Activated CD4-positive, alpha-beta T cell treated with anti-CD3 and anti-CD28 coated beads, Interleukin-2, amount 10 ng/mL, durations not matched to agents 24 days and 14 days (primary cell): ENCODE measurements at regions not wholly inside any gene's neighbourhood (a gene's known extent, or its start where the extent isn't known, plus 50 kb on each side); places are given as distances from the start of the nearest gene placed in this dataset.
"Not testable (repeated sequence)": the region's sequence is repeated elsewhere in the genome, so short reads cannot be mapped to it uniquely, and the experiment has no call there.

Source experiments
- DNase-seq: peaks from one replicate; pipeline ENCODE4 v3.0.0; 2022
- H3K27ac Mint-ChIP-seq: one replicate; pipeline ENCODE4 v1.8.0; 2022; ENCODE audit warnings: mild to moderate bottlenecking, mixed read lengths
- H3K27me3 Mint-ChIP-seq: one replicate; pipeline ENCODE4 v1.8.0; 2022; ENCODE audit warnings: mixed read lengths
- H3K36me3 Mint-ChIP-seq: one replicate; pipeline ENCODE4 v1.8.0; 2022; ENCODE audit warnings: low read depth, mild to moderate bottlenecking, mixed read lengths
- H3K4me1 Mint-ChIP-seq: one replicate; pipeline ENCODE4 v1.8.0; 2021; ENCODE audit warnings: mixed read lengths
- H3K4me3 Mint-ChIP-seq: one replicate; pipeline ENCODE4 v1.8.0; 2022; ENCODE audit warnings: mild to moderate bottlenecking, moderate library complexity, mixed read lengths
- H3K9me3 Mint-ChIP-seq: one replicate; pipeline ENCODE4 v1.8.0; 2021; ENCODE audit warnings: mixed read lengths
- intact Hi-C: fragments of 100-400 bp; cut with micrococcal nuclease; formaldehyde crosslinking; loops from one replicate; pipeline ENCODE4 v1.15.1; 2023

DNA sequence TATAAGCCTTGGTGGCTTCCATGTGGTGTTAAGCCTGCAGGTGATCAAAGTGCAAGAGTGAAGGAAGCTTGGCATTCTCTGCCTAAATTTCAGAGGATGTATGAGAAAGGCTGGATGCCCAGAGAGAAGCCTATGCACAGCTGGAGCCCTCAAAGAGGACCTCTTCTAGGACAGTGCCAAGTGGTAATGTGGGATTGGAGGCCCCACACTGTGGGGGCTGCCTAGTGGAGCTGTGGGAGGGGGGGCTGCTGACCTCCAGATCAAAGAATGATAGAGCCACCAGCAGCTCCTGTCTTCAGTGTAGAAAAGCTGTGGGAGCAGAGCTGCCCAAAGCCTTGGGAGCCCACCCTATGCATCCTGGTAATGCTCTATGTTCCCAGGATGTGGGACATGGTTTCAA lies 1512.7 kb upstream of the TPTE start:
- peak; percentile 53 for DNase-seq
- Mint-ChIP-seq H3K36me3 (no peaks in the 10 kb centered on the region), H3K27ac (no peak overlapping the region), H3K9me3 (peaks cover 39% of the 10 kb centered on the region), H3K27me3 (no peaks in the 10 kb centered on the region), H3K4me1 (no peaks in the 10 kb centered on the region), H3K4me3 (no peak overlapping the region)
- intact Hi-C loops: no loop called here

DNA sequence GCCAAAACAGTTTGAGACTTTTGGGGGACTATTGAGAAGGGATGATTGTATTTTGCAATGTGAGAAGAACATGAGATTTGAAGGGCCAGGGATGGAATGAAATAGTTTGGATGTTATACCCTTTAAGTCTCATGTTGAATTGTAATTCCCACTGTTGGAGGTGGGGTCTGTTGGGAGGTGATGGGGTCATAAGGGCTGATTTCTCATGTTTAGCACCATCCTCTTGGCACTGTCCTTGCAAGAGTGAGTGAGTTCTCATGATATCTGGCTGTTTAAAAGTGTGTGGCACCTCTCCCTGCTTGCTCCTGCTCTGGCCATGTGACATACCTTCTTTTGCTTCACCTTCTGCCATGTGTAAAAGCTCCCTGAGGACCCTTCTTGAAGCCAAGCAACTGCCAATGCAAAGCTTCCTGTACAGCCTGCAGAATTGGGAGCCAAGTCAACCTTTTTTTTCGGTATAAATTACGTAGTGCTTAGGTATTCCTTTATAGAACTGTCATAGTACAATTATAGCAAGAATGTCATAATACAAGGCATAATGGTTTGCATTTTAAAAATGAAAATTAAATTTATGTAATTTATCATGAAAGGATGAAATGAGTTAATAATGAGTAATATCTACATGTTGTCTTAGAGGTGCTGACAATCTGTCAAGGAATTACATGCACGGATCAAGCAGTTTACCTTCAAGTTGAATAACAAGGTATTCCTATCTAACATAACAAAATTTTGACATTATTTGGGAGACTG lies 1511.9 kb upstream of the TPTE start:
- H3K4me1 Mint-ChIP-seq, H3K27ac Mint-ChIP-seq, H3K27me3 Mint-ChIP-seq, H3K4me3 Mint-ChIP-seq, intact Hi-C loops, H3K36me3 Mint-ChIP-seq: not testable (repeated sequence)
- H3K9me3 Mint-ChIP-seq: peaks cover 36% of the 10 kb centered on the region
- peak; percentile 48 for DNase-seq

DNA sequence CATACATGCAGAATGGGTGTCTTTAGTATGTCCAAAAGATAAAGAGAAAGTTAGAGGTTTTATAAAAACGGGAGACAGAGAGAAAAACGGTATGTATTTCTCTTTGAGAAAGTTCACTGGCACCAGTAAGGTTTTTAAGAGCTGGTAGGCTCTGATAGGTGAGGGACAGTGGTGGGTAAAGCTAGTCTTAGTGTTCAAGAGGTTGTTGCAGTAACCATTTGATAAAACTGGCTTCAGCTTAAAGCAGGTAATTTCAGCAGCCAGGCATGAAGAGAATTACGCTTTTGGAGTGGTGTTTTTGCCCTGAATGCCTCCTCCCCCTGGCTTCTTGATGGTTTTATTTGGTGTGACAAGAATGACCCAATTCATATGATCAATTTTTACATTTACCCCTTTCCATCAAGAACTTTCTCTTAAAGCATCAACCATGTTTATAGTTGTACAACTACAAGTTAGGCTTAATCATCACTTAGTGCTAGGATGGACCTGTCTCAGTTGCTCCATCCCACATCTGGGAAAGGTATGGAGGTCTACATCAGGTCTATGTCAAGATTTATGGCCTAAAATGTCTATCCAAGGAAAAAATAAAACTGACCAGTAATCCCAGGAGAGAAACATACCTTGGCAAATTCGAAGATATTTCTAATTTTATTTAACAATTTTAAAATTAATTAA lies 1511.1 kb upstream of the TPTE start:
- H3K36me3 Mint-ChIP-seq, H3K4me1 Mint-ChIP-seq, H3K4me3 Mint-ChIP-seq, H3K27ac Mint-ChIP-seq, intact Hi-C loops, H3K27me3 Mint-ChIP-seq: not testable (repeated sequence)
- peak; percentile 40 for DNase-seq
- H3K9me3 Mint-ChIP-seq: peaks cover 33% of the 10 kb centered on the region

DNA sequence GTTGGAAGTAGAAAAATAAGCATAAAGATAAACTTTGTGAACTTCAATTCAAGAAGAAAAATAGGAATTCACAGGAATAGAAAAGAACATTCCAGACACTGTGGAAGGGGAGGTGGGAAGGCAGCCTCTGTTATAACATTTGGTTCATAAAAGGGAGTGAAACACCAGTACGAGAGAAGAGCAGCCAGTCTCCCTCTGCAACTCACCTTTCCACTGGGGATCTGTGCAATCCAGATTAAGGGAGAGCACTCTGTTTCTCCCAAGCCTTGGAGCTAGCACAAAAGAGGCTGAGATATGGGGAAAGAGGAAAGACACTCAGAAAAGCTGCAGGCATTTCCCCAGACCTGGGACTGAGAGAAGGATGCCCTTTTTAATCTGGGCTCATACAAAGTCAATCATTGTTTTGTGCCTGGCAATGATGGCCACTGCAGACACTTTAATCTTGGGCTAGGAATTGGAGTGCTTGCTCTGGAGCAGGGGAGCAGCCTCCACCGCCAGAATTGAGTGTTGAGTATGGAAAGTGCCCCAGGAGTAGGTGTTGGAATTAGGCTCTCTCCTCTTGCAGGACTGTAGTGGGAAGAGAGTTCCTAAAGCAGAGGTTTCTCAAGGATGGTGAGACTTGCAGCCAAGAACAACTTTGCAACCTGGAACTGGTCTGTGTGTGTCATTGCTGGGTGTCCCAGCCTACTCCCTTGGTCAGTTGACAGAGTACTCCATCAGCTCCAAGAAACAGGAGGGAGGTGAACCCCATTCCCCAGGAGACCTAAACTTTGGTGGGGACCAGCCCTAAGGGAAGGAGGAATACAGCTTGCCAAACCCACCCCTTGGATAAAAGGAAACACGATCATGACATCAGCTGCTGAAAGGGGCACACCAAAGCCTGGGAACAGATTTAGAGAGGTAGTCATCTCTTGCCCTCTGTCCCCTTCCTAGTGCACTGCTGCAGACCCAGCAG lies 1510.2 kb upstream of the TPTE start:
- H3K9me3 Mint-ChIP-seq: peaks cover 37% of the 10 kb centered on the region
- DNase-seq: peak; percentile 57
- intact Hi-C loops, H3K4me3 Mint-ChIP-seq, H3K36me3 Mint-ChIP-seq, H3K4me1 Mint-ChIP-seq, H3K27me3 Mint-ChIP-seq, H3K27ac Mint-ChIP-seq: not testable (repeated sequence)

DNA sequence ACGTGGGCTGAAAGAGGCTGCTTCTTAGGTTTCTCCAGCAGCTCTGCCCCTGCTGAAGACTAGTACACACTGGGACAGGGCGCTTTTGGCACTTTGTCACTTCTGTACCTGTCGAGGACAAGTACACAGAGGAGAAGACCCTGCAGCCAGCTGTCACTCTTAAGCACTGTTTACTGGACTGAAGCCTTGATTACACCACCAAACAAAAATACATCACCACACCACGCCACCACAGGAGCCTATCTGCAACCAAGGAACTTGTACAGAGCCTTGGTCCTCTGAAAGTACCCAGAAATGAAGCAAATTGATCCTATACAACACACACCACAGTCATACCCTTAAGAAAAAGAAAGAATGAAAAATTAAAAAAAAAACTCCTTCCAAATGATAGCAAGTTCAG lies 1509.5 kb upstream of the TPTE start:
- H3K27me3 Mint-ChIP-seq, H3K27ac Mint-ChIP-seq, H3K36me3 Mint-ChIP-seq, intact Hi-C loops, DNase-seq, H3K4me3 Mint-ChIP-seq, H3K4me1 Mint-ChIP-seq: not testable (repeated sequence)
- H3K9me3 Mint-ChIP-seq: peaks cover 37% of the 10 kb centered on the region

DNA sequence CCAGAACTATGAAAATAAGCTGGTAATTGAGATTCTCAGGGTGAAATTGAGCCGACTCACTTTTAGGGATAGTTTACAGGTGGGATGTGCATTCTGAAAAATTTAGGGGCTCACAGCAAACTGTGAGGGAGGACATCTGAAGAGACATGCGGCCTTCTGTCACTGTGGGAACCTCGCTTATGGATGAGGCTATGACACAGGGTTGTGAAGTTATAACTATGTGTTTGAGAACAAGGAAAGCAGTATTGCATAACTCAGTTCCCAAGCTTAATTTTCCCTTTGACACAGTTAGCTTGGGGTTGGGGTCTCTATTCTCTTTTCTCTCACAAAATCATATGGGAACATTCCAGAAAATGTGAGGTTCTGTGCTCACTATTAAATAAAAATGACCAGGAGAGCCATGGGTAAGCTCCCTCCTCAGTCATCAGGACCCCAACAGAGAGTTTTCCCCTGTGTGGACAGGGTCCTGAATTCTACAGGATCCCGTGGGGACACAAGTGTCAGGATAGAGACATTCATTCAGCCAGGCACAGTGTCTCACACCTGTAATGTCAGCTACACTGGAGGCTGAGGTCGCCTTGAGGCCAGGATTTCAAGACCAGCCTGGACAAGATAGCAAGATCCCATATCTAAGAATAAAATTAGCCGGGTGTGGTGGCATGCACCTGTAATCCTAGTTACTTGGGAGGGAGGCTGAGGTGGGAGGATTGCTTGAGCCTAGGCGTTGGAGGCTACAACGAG lies 1507.7 kb upstream of the TPTE start:
- intact Hi-C loops: not testable (repeated sequence)

DNA sequence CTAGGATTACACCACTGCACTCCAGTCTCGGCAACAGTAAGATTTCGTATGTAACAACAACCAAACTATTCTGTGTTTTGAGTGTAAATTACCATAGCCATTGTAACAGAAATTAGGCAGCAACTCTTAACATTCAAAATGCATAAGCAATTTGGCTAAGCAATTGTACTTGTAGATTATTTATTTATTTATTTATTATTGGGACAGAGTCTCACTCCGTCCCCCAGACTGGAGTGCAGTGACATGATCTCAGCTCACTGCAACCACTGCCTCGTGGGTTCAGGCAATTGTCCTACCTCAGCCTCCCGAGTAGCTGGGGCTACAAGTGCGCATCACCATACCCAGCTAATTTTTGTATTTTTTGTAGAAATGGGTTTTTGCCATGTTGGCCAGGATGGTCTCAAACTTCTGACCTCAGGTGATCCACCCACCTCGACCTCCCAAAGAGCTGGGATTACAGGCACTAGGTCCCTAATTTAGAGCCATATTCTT lies 1507.1 kb upstream of the TPTE start:
- H3K27ac Mint-ChIP-seq, H3K4me1 Mint-ChIP-seq, H3K4me3 Mint-ChIP-seq, intact Hi-C loops, H3K36me3 Mint-ChIP-seq, H3K27me3 Mint-ChIP-seq: not testable (repeated sequence)
- DNase-seq: peak; percentile 49
- H3K9me3 Mint-ChIP-seq: peaks cover 31% of the 10 kb centered on the region

More for the DNA sequence above, 1507.7 kb upstream of the TPTE start:
- peaks cover 31% of the 10 kb centered on the region for H3K9me3 Mint-ChIP-seq
- H3K36me3 Mint-ChIP-seq, H3K27me3 Mint-ChIP-seq, H3K4me1 Mint-ChIP-seq, H3K4me3 Mint-ChIP-seq, H3K27ac Mint-ChIP-seq: not testable (repeated sequence)
- DNase-seq: peak; percentile 54

DNA sequence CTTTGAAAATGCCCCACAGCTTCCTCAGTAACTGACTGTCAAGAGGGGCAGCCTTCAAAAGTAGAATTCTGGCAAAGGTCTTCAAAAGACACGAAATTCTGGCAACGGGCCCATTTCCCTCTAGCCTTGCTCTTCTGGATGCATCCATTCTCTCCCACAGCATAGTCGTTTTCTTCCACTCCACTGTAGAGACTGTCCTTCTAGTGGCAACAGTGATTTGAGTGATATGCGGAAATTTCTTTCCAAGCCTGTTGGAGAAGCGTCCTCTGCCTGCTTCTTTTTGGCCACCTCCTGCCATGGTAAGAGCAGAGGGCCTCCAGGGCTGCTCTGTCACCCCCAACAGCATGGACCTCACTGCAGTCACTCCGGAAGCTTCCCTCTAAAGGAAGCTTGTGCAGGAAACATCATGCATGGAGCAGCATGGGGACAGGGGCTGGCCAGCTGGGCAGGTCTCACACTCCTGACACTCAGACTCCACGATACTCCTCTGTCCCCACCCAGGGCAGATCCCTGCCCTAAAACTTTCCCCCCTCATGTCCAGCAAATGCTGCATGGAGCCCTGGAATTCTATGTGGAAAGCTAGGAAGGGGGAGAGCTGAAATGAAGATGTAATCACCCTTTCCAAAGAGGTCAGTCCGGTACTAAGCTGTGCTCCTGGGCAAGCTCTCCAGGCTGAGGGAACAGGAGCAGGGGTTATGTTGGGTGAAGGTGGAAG lies 1505.7 kb upstream of the TPTE start:
- H3K9me3 Mint-ChIP-seq: peaks cover 28% of the 10 kb centered on the region

DNA sequence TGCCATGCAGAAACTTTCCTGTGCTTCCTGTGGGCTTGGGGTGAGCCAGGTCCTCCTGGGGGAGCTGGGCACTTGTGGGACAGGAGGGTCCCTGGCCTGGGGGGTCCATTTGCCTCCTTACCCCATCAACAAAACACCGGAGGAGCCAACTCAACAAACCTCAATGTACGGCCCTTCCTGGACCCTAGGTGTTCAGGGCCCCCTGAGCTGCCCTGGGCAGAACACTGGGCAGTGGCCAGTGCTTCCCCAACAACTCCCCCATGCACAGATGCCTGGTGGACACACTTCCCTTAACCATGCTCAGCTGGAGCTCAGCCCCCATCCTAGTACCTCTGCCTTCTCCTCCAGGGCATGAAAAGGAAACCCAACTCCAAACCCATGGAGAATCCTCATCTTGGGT lies 1504.2 kb upstream of the TPTE start:
- peak; percentile 55 for DNase-seq
- H3K4me3 Mint-ChIP-seq, intact Hi-C loops, H3K27me3 Mint-ChIP-seq, H3K36me3 Mint-ChIP-seq, H3K4me1 Mint-ChIP-seq, H3K27ac Mint-ChIP-seq: not testable (repeated sequence)
- H3K9me3 Mint-ChIP-seq: peaks cover 17% of the 10 kb centered on the region

More for the DNA sequence above, 1505.7 kb upstream of the TPTE start:
- DNase-seq: peak; percentile 52
- H3K4me3 Mint-ChIP-seq, H3K27ac Mint-ChIP-seq, H3K36me3 Mint-ChIP-seq, H3K4me1 Mint-ChIP-seq, intact Hi-C loops, H3K27me3 Mint-ChIP-seq: not testable (repeated sequence)

DNA sequence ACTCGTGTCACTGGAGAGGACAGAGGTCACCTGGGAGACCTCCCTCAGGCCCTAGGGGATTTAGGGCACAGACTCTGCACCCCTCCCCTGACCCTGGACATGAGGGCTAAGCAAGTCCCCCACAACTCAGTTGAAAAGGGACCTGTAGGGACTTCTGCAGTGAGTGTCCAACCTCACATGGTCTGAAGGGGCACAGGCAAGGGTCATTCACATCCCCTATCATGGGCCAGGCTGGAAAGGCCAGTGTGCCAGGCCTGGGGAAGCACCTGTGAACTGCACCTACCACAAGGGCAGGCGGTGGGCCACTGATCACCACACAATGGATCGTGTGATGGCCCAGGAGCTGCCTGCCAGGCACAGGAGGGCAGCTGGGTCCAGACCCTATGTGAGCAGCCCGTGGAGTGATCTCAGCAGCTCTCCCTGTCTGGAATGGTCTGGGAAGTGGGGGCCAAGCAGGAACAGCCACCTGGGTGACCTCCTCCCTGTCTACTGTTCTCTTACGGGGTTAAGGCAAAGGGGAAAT lies 1502.6 kb upstream of the TPTE start:
- H3K4me1 Mint-ChIP-seq, H3K36me3 Mint-ChIP-seq, H3K4me3 Mint-ChIP-seq, H3K27me3 Mint-ChIP-seq, H3K27ac Mint-ChIP-seq, intact Hi-C loops, H3K9me3 Mint-ChIP-seq: not testable (repeated sequence)
- DNase-seq: peak; percentile 41

DNA sequence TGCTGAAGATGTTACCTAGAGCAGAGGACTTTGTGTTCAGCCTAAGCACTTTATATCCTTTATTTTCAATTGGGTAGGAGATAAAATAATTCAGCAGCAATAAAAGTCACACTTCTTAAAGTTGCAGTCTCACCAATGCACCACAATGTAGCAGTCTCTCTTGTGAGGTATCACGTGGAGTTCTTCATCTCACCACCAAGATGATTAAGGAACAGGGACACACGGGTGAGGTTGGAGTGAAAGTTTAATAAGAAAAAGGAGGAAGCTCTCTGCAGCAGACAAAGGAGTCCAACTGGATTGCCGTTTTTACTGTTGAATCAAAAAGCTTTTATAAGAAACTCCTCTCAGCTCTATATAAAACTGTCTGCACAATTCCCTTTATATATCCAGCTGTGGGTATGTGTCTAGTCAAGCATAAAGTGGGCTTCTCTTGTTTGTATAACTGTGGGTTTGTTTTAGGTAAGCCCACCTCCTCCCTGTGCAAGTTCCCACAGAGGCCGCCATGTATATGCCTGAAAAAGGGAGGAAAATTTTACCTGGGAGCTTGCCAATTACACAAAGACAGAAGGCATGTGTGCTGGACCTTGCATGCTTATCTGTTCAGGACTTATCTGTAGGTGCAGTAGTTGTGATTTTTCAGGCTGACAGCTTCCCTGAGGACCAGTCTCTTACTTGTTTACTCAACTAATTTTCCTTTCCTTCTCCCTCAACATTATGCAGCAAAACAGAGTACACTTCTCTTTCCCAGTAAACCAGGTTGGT lies 1497.2 kb upstream of the TPTE start:
- H3K4me1 Mint-ChIP-seq, H3K4me3 Mint-ChIP-seq, H3K9me3 Mint-ChIP-seq, intact Hi-C loops, H3K27me3 Mint-ChIP-seq, H3K27ac Mint-ChIP-seq, H3K36me3 Mint-ChIP-seq: not testable (repeated sequence)
- DNase-seq: peak; percentile 52

DNA sequence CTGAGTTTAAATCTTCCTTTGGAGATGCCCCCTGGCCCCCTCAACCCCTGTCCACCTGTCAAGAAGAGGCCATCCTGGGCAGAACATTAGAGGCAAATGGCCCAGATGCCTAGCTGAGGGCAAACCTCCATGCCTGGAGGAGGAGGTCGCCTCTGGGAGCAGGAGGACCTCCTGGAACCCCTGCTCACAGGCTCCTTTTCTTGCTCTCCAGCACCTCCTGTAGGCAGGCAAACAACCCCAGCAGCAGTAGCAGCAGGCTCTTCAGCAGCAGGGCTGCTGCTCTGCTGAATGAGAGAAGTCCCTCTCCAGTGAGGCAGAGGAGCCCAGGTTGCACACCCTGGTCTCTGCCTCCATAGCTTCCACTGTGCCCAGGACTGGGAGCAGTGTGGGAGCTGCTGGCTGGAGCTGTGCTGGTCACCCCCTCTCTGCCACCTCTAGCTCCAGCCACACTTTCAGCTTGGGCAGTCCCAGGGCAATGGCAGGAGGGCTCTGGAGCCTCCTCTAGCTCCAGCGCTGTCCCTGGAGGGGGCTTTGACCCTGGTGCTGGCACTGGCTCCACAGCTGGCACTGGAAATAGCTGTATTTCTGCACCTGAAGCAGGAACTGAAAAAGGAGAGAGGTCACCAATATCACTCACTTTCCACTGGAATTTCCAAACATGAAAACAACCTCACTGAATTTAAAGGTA lies 1494.5 kb upstream of the TPTE start:
- H3K36me3 Mint-ChIP-seq, DNase-seq, H3K4me1 Mint-ChIP-seq, H3K9me3 Mint-ChIP-seq, H3K27me3 Mint-ChIP-seq, H3K4me3 Mint-ChIP-seq, H3K27ac Mint-ChIP-seq, intact Hi-C loops: not testable (repeated sequence)
